ENCODE measurements at regions not wholly inside any gene's neighbourhood (a gene's known extent, or its start where the extent isn't known, plus 50 kb on each side); places are given as distances from the start of the nearest gene placed in this dataset.

- intact Hi-C loops (cut with DNase I): no loop called here
- Histone ChIP-seq H3K36me3 (ENCODE audit: control insufficient read depth in 1 of 2, insufficient read depth in 2 of 2, low read length in 1 of 2) (no peaks in the 10 kb centered on the region), H3K27me3 (ENCODE audit: control insufficient read depth in 1 of 2, insufficient read depth in 2 of 2, low read length in 1 of 2) (no peaks in the 10 kb centered on the region), H3K9me3 (ENCODE audit: control insufficient read depth, low read length) (peaks cover 6% of the 10 kb centered on the region), H3K27ac (ENCODE audit: low read depth in 1 of 2, low read length in 2 of 2) (no peak overlapping the region), H3K4me1 (ENCODE audit: control insufficient read depth in 1 of 2, insufficient read depth in 2 of 2, low read length in 2 of 2) (no peaks in the 10 kb centered on the region), H3K4me3 (ENCODE audit: low read length in 2 of 2) (no peak overlapping the region)
- 83 to 87% methylated on average over 2 of the region's 2 CpGs for WGBS, 2 donors
- no peak for DNase-seq
- no peak for ATAC-seq (ENCODE audit: low FRiP score)
These were observed 108.3 kb upstream of the KIF2A start for GRCh38 chr5:62197697-62198096.

- no peaks in the 10 kb centered on the region for H3K4me1 ChIP-seq (ENCODE audit: control insufficient read depth in 1 of 2, insufficient read depth in 2 of 2, low read length in 2 of 2)
- 66 to 72% methylated on average over 2 of the region's 2 CpGs for WGBS, 2 donors
- no peaks in the 10 kb centered on the region for H3K27me3 ChIP-seq (ENCODE audit: control insufficient read depth in 1 of 2, insufficient read depth in 2 of 2, low read length in 1 of 2)
- intact Hi-C loops (cut with DNase I): no loop called here
- no peak overlapping the region for H3K4me3 ChIP-seq (ENCODE audit: low read length in 2 of 2)
- no peaks in the 10 kb centered on the region for H3K36me3 ChIP-seq (ENCODE audit: control insufficient read depth in 1 of 2, insufficient read depth in 2 of 2, low read length in 1 of 2)
- no peak overlapping the region for H3K27ac ChIP-seq (ENCODE audit: low read depth in 1 of 2, low read length in 2 of 2)
- ATAC-seq (ENCODE audit: low FRiP score) (no peak), DNase-seq (no peak)
- peaks cover under 1% of the 10 kb centered on the region for H3K9me3 ChIP-seq (ENCODE audit: control insufficient read depth, low read length)
These were observed 107.6 kb upstream of the KIF2A start for GRCh38 chr5:62198421-62198820.

DNA sequence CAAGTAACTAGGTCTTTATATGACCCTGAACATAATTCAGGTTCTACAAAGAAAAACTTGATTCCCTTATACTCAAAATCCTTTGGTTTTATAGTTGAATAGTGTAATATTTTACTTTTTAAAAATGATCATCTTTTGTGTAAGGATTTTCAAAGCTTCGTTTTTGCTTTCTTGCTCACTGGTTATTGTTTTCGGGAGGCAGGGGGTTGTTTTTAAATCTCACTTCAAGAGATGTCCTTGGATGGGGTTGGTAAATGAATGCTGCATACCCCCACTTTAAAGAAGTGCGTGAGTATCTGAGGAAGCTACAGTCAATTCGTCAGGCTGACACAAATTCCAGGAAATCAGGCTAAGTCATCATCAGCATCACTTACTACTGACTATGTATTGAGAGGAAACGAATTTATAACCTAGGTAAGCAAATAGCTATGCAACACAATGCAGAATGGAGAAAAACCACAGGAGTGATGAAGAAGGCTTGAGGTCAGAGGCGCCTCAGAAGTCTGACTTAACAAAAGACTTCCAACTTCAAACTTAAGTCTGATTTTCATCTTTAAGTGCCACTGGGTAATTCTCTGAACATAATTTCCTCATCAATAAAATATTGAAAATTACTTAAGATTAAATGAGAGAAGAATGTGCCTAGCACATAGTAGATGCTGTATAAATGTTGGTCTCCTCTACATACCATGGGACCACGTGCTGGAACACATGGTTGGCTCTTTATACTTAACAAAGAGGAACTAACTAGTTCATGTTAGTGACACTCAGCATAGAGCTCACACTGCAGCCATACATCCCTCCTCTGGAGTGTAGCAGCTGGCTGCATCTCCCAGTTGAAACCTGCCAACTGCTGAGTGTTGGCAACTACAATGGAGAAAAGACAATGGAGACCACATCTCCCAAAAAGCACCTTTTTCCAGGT is 106.0 kb upstream of the KIF2A start:
- no peaks in the 10 kb centered on the region for H3K27me3 ChIP-seq (ENCODE audit: control insufficient read depth in 1 of 2, insufficient read depth in 2 of 2, low read length in 1 of 2)
- intact Hi-C loops (cut with DNase I): no loop called here
- no peaks in the 10 kb centered on the region for H3K4me1 ChIP-seq (ENCODE audit: control insufficient read depth in 1 of 2, insufficient read depth in 2 of 2, low read length in 2 of 2)
- no peak for DNase-seq
- H3K9me3 ChIP-seq (ENCODE audit: control insufficient read depth, low read length): no peaks in the 10 kb centered on the region
- H3K4me3 ChIP-seq (ENCODE audit: low read length in 2 of 2): no peak overlapping the region
- no peak overlapping the region for H3K27ac ChIP-seq (ENCODE audit: low read depth in 1 of 2, low read length in 2 of 2)
- 67 to 73% methylated on average over 7 of the region's 7 CpGs for WGBS, 2 donors
- ATAC-seq (ENCODE audit: low FRiP score): no peak
- no peaks in the 10 kb centered on the region for H3K36me3 ChIP-seq (ENCODE audit: control insufficient read depth in 1 of 2, insufficient read depth in 2 of 2, low read length in 1 of 2)

DNA sequence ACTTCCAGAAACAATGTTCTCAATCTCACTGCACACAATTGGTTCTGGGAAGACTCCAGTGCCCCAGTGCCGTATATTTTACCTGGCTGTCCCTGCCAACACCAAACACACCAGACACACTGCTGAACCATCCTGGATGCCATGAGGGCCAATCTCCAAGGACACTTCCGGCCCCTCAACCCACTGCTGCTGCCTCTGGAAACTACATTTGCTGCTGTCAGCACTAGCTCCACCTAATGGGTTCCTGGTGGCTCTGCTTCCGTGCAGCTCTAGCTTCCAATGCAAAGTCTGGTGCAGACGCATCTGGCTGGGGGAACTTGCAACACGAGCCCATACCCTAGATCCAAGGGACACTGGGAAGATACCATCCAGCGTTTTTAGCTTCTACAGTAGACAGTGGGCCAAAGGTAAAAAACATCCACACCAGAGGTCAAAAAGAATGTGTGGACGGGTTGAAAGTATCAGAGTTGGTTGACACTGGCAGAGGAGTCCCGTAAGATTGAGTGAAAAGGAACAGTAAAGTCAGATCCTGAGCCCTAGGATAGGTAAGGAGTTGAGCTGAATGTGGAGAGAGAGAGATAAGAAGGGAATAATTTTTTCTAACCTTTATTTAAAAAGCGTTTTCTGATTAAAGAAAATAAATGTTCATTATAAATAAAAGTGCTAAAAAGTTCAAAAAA is 99.7 kb upstream of the KIF2A start:
- no peak for ATAC-seq (ENCODE audit: low FRiP score)
- no peaks in the 10 kb centered on the region for H3K36me3 ChIP-seq (ENCODE audit: control insufficient read depth in 1 of 2, insufficient read depth in 2 of 2, low read length in 1 of 2)

DNA sequence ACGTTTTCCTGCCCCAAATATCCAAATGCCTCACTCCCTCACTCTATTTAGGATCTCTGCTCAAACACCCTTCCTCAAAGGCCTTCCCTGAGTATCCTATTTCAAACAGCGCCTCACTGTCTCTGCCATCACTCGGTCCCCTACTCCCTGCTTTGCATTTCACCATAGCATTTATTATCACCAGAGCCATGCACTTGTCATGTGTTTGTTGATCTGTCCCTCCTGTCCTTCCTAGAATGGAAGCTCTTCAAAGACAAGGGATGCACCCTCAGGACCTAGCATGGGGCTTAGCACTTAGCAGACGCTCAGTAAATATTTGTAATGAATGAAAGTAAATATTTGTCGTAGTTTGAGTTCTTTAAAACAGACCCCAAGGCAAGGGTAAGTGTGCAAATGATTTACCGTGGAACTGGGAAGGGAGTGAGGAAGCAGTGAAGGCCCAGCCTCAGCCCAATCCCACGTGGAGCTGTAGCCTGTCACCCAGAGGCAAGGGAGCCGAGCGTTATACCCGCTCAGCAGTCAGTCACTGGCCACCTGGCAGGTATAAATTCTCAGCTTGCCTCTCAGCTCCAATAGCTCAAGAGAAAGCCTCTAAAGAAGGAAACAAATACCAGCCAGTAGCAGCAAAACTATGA is 97.7 kb upstream of the KIF2A start:
- ATAC-seq (ENCODE audit: low FRiP score) (no peak), DNase-seq (no peak)
- Histone ChIP-seq H3K36me3 (ENCODE audit: control insufficient read depth in 1 of 2, insufficient read depth in 2 of 2, low read length in 1 of 2) (no peaks in the 10 kb centered on the region), H3K27me3 (ENCODE audit: control insufficient read depth in 1 of 2, insufficient read depth in 2 of 2, low read length in 1 of 2) (no peaks in the 10 kb centered on the region), H3K4me3 (ENCODE audit: low read length in 2 of 2) (no peak overlapping the region), H3K4me1 (ENCODE audit: control insufficient read depth in 1 of 2, insufficient read depth in 2 of 2, low read length in 2 of 2) (no peaks in the 10 kb centered on the region), H3K9me3 (ENCODE audit: control insufficient read depth, low read length) (no peaks in the 10 kb centered on the region), H3K27ac (ENCODE audit: low read depth in 1 of 2, low read length in 2 of 2) (no peak overlapping the region)
- WGBS, 2 donors: 48 to 54% methylated on average over 10 of the region's 10 CpGs
- intact Hi-C loops (cut with DNase I): no loop called here

More for the DNA sequence above, 99.7 kb upstream of the KIF2A start:
- Histone ChIP-seq H3K4me3 (ENCODE audit: low read length in 2 of 2) (no peak overlapping the region), H3K27ac (ENCODE audit: low read depth in 1 of 2, low read length in 2 of 2) (no peak overlapping the region), H3K4me1 (ENCODE audit: control insufficient read depth in 1 of 2, insufficient read depth in 2 of 2, low read length in 2 of 2) (no peaks in the 10 kb centered on the region), H3K9me3 (ENCODE audit: control insufficient read depth, low read length) (no peaks in the 10 kb centered on the region), H3K27me3 (ENCODE audit: control insufficient read depth in 1 of 2, insufficient read depth in 2 of 2, low read length in 1 of 2) (no peaks in the 10 kb centered on the region)
- 36 to 41% methylated on average over 9 of the region's 9 CpGs for WGBS, 2 donors
- no peak for DNase-seq
- intact Hi-C loops (cut with DNase I): no loop called here

DNA sequence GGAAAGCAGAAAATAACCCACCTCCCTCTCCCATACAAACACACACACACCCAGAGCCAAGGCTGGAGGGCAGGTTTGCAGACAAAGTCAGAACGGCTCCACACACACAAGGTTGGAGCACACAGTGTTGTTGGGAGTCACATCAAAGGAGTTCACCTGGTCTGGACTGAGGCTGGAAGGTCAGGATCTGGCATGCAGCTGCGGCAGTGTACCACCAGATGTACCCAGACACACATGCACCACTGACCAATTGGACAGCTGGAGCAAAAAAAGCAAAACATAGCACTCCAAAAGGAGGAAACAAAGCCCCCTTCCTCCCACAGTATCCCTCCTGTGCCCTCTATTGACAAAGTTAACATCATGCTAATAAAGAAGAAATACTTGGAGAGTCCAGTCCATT is 94.6 kb upstream of the KIF2A start:
- no peaks in the 10 kb centered on the region for H3K4me1 ChIP-seq (ENCODE audit: control insufficient read depth in 1 of 2, insufficient read depth in 2 of 2, low read length in 2 of 2)
- DNase-seq (no peak), ATAC-seq (ENCODE audit: low FRiP score) (no peak)
- H3K4me3 ChIP-seq (ENCODE audit: low read length in 2 of 2): no peak overlapping the region
- intact Hi-C loops (cut with DNase I): loop anchor here in 1 of 2 donors (5.0 kb wide), 1 partner anchor 146 kb away; no protein-coding TSS in a partner anchor
- H3K27ac ChIP-seq (ENCODE audit: low read depth in 1 of 2, low read length in 2 of 2): no peak overlapping the region
- H3K27me3 ChIP-seq (ENCODE audit: control insufficient read depth in 1 of 2, insufficient read depth in 2 of 2, low read length in 1 of 2): peaks cover 0 to 1% of the 10 kb centered on the region in 2 donors
- WGBS, 2 donors: 65 to 69% methylated on average over 2 of the region's 2 CpGs
- H3K36me3 ChIP-seq (ENCODE audit: control insufficient read depth in 1 of 2, insufficient read depth in 2 of 2, low read length in 1 of 2): no peaks in the 10 kb centered on the region
- no peaks in the 10 kb centered on the region for H3K9me3 ChIP-seq (ENCODE audit: control insufficient read depth, low read length)

DNA sequence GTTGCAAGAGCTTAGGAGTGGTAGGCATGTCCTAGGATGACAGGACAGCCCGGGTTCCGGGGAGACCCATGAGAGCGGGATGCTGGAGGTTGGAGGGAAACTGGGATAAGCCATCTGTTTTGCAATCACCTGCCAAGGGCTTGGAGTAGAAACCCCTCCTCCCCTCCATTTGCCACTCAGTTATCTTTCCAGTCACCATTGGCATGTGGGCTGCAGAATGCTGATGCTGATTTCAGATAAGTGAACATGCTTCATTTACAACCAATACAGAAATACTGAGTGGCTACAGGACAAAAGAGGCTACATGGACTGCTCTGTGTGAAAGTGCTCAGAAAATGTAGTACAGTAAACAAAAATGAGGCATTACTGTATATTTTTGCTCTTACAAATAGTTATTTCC is 93.4 kb upstream of the KIF2A start:
- H3K4me1 ChIP-seq (ENCODE audit: control insufficient read depth in 1 of 2, insufficient read depth in 2 of 2, low read length in 2 of 2): no peaks in the 10 kb centered on the region
- H3K27me3 ChIP-seq (ENCODE audit: control insufficient read depth in 1 of 2, insufficient read depth in 2 of 2, low read length in 1 of 2): peaks cover 0 to 1% of the 10 kb centered on the region in 2 donors
- no peak for DNase-seq
- WGBS, 2 donors: 88 to 92% methylated on average over 3 of the region's 3 CpGs
- no peak for ATAC-seq (ENCODE audit: low FRiP score)
- H3K27ac ChIP-seq (ENCODE audit: low read depth in 1 of 2, low read length in 2 of 2): no peak overlapping the region
- no peak overlapping the region for H3K4me3 ChIP-seq (ENCODE audit: low read length in 2 of 2)
- no peaks in the 10 kb centered on the region for H3K9me3 ChIP-seq (ENCODE audit: control insufficient read depth, low read length)
- intact Hi-C loops (cut with DNase I): loop anchor here in 1 of 2 donors (5.0 kb wide), 1 partner anchor 145 kb away; no protein-coding TSS in a partner anchor
- H3K36me3 ChIP-seq (ENCODE audit: control insufficient read depth in 1 of 2, insufficient read depth in 2 of 2, low read length in 1 of 2): no peaks in the 10 kb centered on the region

- Histone ChIP-seq H3K9me3 (ENCODE audit: control insufficient read depth, low read length) (no peaks in the 10 kb centered on the region), H3K36me3 (ENCODE audit: control insufficient read depth in 1 of 2, insufficient read depth in 2 of 2, low read length in 1 of 2) (no peaks in the 10 kb centered on the region), H3K4me1 (ENCODE audit: control insufficient read depth in 1 of 2, insufficient read depth in 2 of 2, low read length in 2 of 2) (no peaks in the 10 kb centered on the region), H3K27ac (ENCODE audit: low read depth in 1 of 2, low read length in 2 of 2) (no peak overlapping the region), H3K4me3 (ENCODE audit: low read length in 2 of 2) (no peak overlapping the region), H3K27me3 (ENCODE audit: control insufficient read depth in 1 of 2, insufficient read depth in 2 of 2, low read length in 1 of 2) (peaks cover 0 to 1% of the 10 kb centered on the region in 2 donors)
- intact Hi-C loops (cut with DNase I): loop anchor here in 1 of 2 donors (5.0 kb wide), 1 partner anchor 143 kb away; no protein-coding TSS in a partner anchor
- DNase-seq (no peak), ATAC-seq (ENCODE audit: low FRiP score) (no peak)
- WGBS, 2 donors: 76 to 82% methylated on average over 2 of the region's 2 CpGs
These were observed 91.3 kb upstream of the KIF2A start for GRCh38 chr5:62214701-62215100.
